Spinal cord (tissue), 9 donors: ENCODE measurements at regions not wholly inside any gene's neighbourhood (a gene's known extent, or its start where the extent isn't known, plus 50 kb on each side); places are given as distances from the start of the nearest gene placed in this dataset.
A peak's percentile ranks its signal among the peaks of the same experiment; 100 is the strongest.

ENCODE experiments used
- DNase-seq, 6 donors: peaks; one replicate each; pipeline versions ENCODE4 v3.0.0 to v3.0.0-alpha.2; 2013 to 2015; ENCODE audit warnings: low spot score in 6 of 6, low read depth in 4 of 6
- H3K27ac ChIP-seq: one replicate; pipeline ENCODE4 v1.5.1; 2013; ENCODE audit warnings: low read depth, low read length, control low read depth
- H3K27me3 ChIP-seq: one replicate; pipeline ENCODE4 v1.6.1; 2013; ENCODE audit warnings: low read length; ENCODE audit not compliant: control insufficient read depth, insufficient read depth
- H3K36me3 ChIP-seq: one replicate; pipeline ENCODE4 v1.6.1; 2013; ENCODE audit warnings: low read length; ENCODE audit not compliant: control insufficient read depth, insufficient read depth
- H3K4me1 ChIP-seq: one replicate; pipeline ENCODE4 v1.6.1; 2013; ENCODE audit warnings: low read length; ENCODE audit not compliant: control insufficient read depth, insufficient read depth
- H3K4me3 ChIP-seq: one replicate; pipeline ENCODE4 v1.5.1; 2013; ENCODE audit warnings: low read depth, low read length, control low read depth
- H3K9me3 ChIP-seq: one replicate; pipeline ENCODE4 v1.6.1; 2013; ENCODE audit warnings: low read length; ENCODE audit not compliant: control insufficient read depth, insufficient read depth
- WGBS: methylation state at CpG from one replicate; pipeline ENCODE4 v1.1.5; 2013; ENCODE audit warnings: missing lambda C conversion rate; ENCODE audit not compliant: insufficient coverage; 5-methylcytosine and 5-hydroxymethylcytosine counted together
- donor health status: healthy.

DNA sequence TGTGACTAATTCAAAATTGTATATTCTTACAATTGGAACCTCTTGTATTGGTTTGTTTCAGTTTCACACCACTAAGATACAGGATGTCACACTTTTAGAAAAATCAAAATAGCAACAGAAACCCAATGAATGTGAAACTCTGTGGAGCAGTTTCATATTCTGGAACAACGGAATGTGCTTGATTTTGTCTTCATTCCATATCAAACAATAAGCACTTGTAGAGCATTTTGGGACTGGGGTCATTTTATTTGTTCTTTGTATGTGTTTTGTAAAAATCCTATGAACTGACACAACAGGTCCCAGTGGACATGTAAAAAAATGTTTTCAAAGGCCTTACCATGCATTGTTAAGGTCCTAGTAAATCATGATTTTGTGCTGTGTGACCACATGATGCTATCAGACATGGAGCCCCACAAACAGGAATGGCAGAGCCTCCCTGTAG, 123.1 kb downstream of the DKK1 start:
- no peaks in the 10 kb centered on the region for H3K9me3 ChIP-seq
- no peaks in the 10 kb centered on the region for H3K27me3 ChIP-seq
- H3K36me3 ChIP-seq, result no peaks in the 10 kb centered on the region
- no peak overlapping the region for H3K4me3 ChIP-seq
- WGBS, result no CpG with 5 or more reads among the region's 1 CpG
- no peaks in the 10 kb centered on the region for H3K4me1 ChIP-seq
- DNase-seq, result no peak
- no peak overlapping the region for H3K27ac ChIP-seq

DNA sequence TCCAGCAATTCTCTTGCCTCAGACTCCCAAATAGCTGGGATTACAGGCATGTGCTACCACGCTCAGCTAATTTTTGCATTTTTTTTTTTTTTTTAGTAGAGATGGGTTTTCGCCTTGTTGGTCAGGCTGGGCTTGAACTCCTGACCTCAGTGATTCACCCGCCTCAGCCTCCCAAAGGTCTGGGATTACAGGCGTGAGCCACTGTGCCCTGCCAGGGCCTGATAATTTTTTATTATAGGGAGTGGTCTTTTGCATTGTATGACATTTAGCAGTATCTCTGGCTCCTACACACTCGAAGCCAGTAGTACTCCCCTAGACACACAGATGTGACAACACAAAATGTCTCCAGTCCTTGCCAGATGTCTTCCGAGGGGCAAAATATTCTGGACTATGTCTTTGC, 124.0 kb downstream of the DKK1 start:
- WGBS, result no CpG with 5 or more reads among the region's 6 CpGs
- Histone ChIP-seq H3K27me3 (no peaks in the 10 kb centered on the region), H3K9me3 (no peaks in the 10 kb centered on the region), H3K27ac (no peak overlapping the region), H3K36me3 (no peaks in the 10 kb centered on the region), H3K4me3 (no peak overlapping the region), H3K4me1 (no peaks in the 10 kb centered on the region)
- no peak for DNase-seq

DNA sequence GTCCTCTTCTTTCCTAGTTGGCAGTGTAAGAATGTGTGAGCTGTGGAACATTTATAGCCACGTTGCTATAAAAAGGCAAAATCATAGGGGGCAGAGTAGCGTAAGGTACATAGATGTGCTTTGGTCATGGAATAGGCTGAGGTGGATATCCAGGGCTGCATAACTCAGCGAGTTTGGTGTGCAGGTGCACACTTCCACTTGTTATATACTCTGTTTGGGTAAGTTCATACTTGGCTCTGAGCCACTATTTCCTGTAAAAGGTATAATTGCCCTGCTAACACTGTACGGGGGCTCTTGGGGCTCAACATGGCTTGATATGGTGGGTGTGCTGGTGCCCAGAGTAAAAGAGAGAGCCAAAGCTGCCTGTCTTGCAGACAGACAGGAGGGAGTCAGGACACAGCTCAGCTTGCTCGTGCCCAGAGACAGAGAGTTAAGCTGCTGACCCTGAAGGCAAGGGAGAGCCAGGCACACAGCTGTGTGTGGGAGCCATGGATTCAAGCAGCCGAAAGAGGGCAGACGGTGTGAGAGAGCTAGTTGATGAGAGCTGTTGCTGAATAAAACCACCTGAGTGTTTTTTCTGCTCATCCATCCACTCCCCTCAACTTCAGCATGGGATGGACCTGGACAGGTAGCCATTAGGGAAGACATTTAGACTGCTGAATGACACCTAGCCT, 126.7 kb downstream of the DKK1 start:
- no peaks in the 10 kb centered on the region for H3K9me3 ChIP-seq
- H3K4me3 ChIP-seq, result no peak overlapping the region
- no peak overlapping the region for H3K27ac ChIP-seq
- no peaks in the 10 kb centered on the region for H3K27me3 ChIP-seq
- 82% methylated on average over 4 of the region's 7 CpGs for WGBS
- H3K36me3 ChIP-seq, result no peaks in the 10 kb centered on the region
- no peak for DNase-seq
- H3K4me1 ChIP-seq, result no peaks in the 10 kb centered on the region

DNA sequence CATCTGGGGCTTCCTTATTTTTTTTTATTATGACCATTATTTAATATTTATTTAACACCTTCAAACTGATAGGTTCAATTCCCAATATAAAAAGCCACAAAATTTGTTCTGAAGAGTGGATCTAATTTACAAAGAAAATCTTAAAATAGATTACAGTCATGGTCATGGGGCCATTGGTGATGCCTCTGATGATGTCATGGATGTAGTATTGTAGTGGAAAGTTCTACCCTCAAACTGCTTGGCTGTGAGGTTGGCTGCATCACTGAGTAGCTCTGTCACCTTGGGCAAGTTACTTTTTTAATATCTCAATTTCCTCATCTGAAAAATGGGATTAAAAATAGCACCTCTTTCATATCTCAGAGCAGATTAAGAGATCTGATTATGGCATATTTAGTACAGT, 128.5 kb downstream of the DKK1 start:
- DNase-seq, result no peak
- no peaks in the 10 kb centered on the region for H3K27me3 ChIP-seq
- H3K36me3 ChIP-seq, result no peaks in the 10 kb centered on the region
- H3K4me3 ChIP-seq, result no peak overlapping the region
- H3K27ac ChIP-seq, result no peak overlapping the region
- no peaks in the 10 kb centered on the region for H3K4me1 ChIP-seq
- H3K9me3 ChIP-seq, result no peaks in the 10 kb centered on the region

DNA sequence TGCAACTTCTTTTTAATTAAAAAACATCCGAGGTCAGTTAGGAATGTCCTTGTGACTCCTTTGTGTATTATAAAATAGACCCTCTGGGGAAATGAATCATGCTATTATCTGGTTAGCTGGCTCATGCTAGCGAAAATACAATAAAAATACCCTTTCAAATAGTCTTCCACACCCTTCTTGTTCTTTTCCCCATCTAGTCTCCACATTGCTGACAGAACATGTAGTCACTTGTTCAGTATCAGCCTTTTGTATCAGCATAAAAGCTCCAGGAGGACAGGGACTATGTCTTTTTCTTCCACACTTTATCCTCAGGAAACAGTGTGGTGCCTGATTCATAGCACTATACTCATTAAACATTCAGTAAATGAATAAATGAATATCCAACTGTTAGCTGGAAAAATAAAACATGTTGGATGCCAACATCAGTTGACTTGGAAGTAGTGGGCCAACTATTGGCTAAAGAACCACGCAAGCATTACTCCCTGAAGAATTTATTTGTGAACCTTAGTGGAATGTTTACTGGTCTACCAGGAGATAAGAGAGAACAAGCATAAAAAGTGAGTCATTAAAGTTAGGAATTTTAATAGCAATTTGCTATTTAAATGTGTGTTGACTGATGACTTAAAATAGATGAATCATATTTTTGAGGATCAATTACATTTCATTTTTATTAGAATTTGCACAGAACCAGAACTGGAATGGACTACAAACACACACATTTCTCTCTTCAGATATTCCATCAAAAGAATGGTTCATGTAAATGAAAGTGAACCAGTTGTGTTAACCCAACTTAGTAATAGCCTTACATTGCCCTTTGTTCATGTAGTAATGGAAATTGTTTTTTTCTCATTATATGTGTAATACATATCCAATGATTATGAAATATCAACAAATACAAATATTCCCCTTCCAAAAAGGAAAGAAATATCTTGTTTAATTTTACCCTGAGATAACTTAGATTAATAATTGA, 129.6 kb downstream of the DKK1 start:
- Histone ChIP-seq H3K4me3 (no peak overlapping the region), H3K36me3 (no peaks in the 10 kb centered on the region), H3K4me1 (no peaks in the 10 kb centered on the region), H3K27me3 (no peaks in the 10 kb centered on the region), H3K9me3 (no peaks in the 10 kb centered on the region), H3K27ac (no peak overlapping the region)
- peak in 1 of 6 donors; percentile 30 for DNase-seq
- WGBS, result 50% methylated on average over 2 of the region's 3 CpGs

DNA sequence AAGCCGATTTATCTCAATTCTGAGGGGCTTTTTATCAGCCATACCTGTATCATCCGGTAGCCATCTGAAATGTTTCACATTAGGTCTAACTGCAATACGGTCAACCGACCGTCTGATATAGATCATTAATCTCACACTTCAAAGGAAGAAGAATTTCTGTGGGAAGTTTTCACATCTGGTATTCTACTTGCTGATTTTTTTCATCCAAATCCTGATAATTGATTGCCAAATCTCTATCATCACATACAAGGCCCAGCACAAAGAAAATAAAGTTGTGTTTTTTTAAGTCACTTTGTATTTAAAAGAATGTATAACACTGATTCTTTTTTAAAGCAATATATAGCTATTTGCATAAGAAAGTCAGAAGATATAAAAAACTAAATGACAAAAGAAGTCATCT, 132.3 kb downstream of the DKK1 start:
- Histone ChIP-seq H3K36me3 (no peaks in the 10 kb centered on the region), H3K4me1 (no peaks in the 10 kb centered on the region), H3K4me3 (no peak overlapping the region), H3K27ac (no peak overlapping the region), H3K27me3 (no peaks in the 10 kb centered on the region), H3K9me3 (no peaks in the 10 kb centered on the region)
- WGBS, result no CpG with 5 or more reads among the region's 5 CpGs
- DNase-seq, result peak in 1 of 6 donors; percentile 13

DNA sequence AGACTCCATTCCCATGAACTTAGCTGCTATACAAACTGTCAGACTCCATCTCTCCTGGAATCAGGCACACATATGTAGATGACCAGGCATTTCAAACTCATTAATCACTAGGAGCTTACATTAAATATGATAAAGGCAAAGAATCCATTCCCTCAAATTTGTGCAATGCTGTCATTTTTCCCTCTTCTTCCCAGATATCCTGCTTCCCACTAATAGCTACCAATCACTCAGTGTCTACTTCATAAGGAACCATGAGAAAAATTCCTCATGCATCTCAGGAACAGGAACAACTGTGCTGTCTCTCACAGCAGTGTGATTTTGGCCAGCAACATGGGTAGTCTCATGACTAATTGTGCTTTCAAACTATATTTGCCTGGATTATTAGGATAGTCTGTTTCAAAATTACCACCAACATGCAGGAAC, 133.9 kb downstream of the DKK1 start:
- Histone ChIP-seq H3K9me3 (no peaks in the 10 kb centered on the region), H3K4me3 (no peak overlapping the region), H3K27ac (no peak overlapping the region), H3K4me1 (no peaks in the 10 kb centered on the region), H3K36me3 (no peaks in the 10 kb centered on the region), H3K27me3 (no peaks in the 10 kb centered on the region)
- DNase-seq, result no peak

DNA sequence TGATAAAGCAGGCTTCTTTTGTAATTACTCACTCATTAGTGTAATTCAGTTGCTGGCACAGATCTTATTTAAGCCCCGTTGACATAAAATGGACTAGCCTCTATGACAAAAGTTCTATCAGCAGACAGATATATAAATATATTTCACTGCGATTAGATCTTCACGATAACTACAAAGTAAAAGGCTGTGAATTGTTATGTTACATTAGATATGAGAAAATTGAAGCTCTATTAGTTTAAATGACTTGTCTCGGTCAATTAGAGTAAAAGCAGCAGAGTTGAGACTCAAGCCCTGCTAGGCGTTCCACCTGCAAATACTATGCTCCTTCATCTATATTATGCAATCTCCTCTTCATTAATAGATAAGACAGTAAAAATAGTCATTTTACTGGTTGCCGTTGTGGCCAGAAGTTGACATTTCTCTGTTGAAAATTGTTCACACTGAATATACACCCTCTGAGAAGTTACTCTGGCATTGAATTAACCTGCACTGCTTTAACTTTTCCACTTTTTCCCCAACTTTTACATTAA, 136.7 kb downstream of the DKK1 start:
- WGBS, result 71% methylated on average over 1 of the region's 6 CpGs
- no peak for DNase-seq
- no peak overlapping the region for H3K4me3 ChIP-seq
- no peaks in the 10 kb centered on the region for H3K4me1 ChIP-seq
- no peaks in the 10 kb centered on the region for H3K9me3 ChIP-seq
- H3K36me3 ChIP-seq, result no peaks in the 10 kb centered on the region
- no peak overlapping the region for H3K27ac ChIP-seq
- H3K27me3 ChIP-seq, result no peaks in the 10 kb centered on the region

DNA sequence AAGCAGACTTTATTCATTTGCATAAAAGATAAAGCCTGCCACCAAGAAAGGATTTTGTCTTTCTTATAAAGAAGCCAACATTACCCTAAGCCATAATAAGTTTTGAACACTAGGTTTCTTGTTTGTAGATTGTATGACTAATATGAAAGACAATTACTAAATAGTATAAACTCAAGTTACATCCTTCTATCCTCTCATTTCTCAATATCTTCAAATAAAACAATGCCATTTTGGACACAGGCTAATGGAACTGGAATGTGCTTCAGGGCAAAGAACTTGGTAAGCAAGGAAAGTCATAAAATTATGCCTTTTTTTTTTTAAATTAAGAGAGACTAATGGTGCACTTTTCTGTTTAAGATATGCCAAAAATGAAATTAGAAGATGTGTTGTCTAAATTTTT, 137.7 kb downstream of the DKK1 start:
- Histone ChIP-seq H3K4me1 (no peaks in the 10 kb centered on the region), H3K36me3 (no peaks in the 10 kb centered on the region), H3K4me3 (no peak overlapping the region), H3K27me3 (no peaks in the 10 kb centered on the region), H3K9me3 (no peaks in the 10 kb centered on the region), H3K27ac (no peak overlapping the region)
- no peak for DNase-seq
